H1 (cell line): ENCODE measurements at regions not wholly inside any gene's neighbourhood (a gene's known extent, or its start where the extent isn't known, plus 50 kb on each side); places are given as distances from the start of the nearest gene placed in this dataset.

ENCODE experiments used
- CREB1 ChIP-seq: IDR thresholded peaks from 2 replicates; pipeline ENCODE4 v1.6.1; 2012; ENCODE audit warnings: inconsistent platforms
- CTCF ChIP-seq, 3 experiments: IDR thresholded peaks; 1 replicate in 2 of 3; 2 replicates in 1 of 3; pipeline versions ENCODE4 v1.5.1 to v1.6.1; 2011; ENCODE audit warnings: low read length in 3 of 3, mild to moderate bottlenecking in 3 of 3, inconsistent platforms in 2 of 3, low read depth in 1 of 3, moderate library complexity in 1 of 3; ENCODE audit not compliant: insufficient read depth in 1 of 3; ENCODE audit errors: control extremely low read depth in 1 of 3
- EP300 ChIP-seq, 2 experiments: IDR thresholded peaks; 1 replicate in 1 of 2; 2 replicates in 1 of 2; pipeline ENCODE4 v1.6.1; 2011 to 2012; ENCODE audit warnings: low read depth in 2 of 2, low read length in 2 of 2, mild to moderate bottlenecking in 2 of 2, borderline replicate concordance in 1 of 2, inconsistent platforms in 1 of 2, moderate library complexity in 1 of 2
- EZH2 ChIP-seq: fragments of 200-600 bp; sonication (generic); IDR thresholded peaks from 2 replicates; pipeline ENCODE4 v1.7.1; 2012; ENCODE audit warnings: low read depth, mild to moderate bottlenecking, moderate library complexity, low read length, inconsistent platforms; ENCODE audit not compliant: severe bottlenecking
- RAD21 ChIP-seq, 2 experiments: IDR thresholded peaks in 1 of 2; conservative IDR thresholded peaks in 1 of 2; 2 replicates each; pipeline ENCODE4 v1.6.1; 2011; ENCODE audit warnings: low read depth in 2 of 2, low read length in 2 of 2, improper control_type of control experiment in 1 of 2, inconsistent platforms in 1 of 2, mild to moderate bottlenecking in 1 of 2, moderate library complexity in 1 of 2
- RBBP5 ChIP-seq: IDR thresholded peaks from 2 replicates; pipeline ENCODE4 v1.7.1; 2012; ENCODE audit warnings: low read depth, mild to moderate bottlenecking, inconsistent platforms, low read length, moderate library complexity, borderline replicate concordance
- SP4 ChIP-seq: IDR thresholded peaks from 2 replicates; pipeline ENCODE4 v1.6.1; 2012; ENCODE audit warnings: low read length, inconsistent platforms
- TAF7 ChIP-seq: optimal IDR thresholded peaks from 2 replicates; pipeline ENCODE3; 2011; ENCODE audit warnings: low read depth, mild to moderate bottlenecking, inconsistent platforms, low read length, moderate library complexity, borderline replicate concordance

GRCh38 chr1:34296059-34296458 lies 119.4 kb downstream of the C1orf94 start:
- TF ChIP-seq RAD21 (IDR thresholded peaks at IDR 0.05 in 1 of 2, conservative IDR thresholded peaks at IDR 0.05 in 1 of 2; ENCODE audit: low read depth in 2 of 2, low read length in 2 of 2): no peak
- no peak for TF ChIP-seq EP300 (IDR thresholded peaks at IDR 0.05; ENCODE audit: borderline replicate concordance in 1 of 2, low read depth in 2 of 2, low read length in 2 of 2)
- no peak for TF ChIP-seq TAF7
- no peak for TF ChIP-seq SP4
- no peak for TF ChIP-seq CREB1
- no peak for TF ChIP-seq RBBP5
- no peak for TF ChIP-seq EZH2
- TF ChIP-seq CTCF (IDR thresholded peaks at IDR 0.05; ENCODE audit: control extremely low read depth in 1 of 3, insufficient read depth in 1 of 3, low read depth in 1 of 3, low read length in 3 of 3): no peak
